ENCODE measurements at regions not wholly inside any gene's neighbourhood (a gene's known extent, or its start where the extent isn't known, plus 50 kb on each side); places are given as distances from the start of the nearest gene placed in this dataset.

GRCh38 chr22:49382451-49382735, 445.3 kb downstream of the BRD1 start:
- TF ChIP-seq CTCF (IDR thresholded peaks at IDR 0.05) (no peak), POLR2A (IDR thresholded peaks at IDR 0.05) (no peak)

Data from tibial nerve (tissue), 3 donors.